GM19397 (cell line): ENCODE measurements at regions not wholly inside any gene's neighbourhood (a gene's known extent, or its start where the extent isn't known, plus 50 kb on each side); places are given as distances from the start of the nearest gene placed in this dataset.
"Not testable (repeated sequence)": the region's sequence is repeated elsewhere in the genome, so short reads cannot be mapped to it uniquely, and the experiment has no call there.

Experiments used
- ATAC-seq: cut with Tn5 transposase; IDR thresholded peaks from one replicate; pipeline ENCODE4 v1.9.1; 2021; ENCODE audit warnings: mild to moderate bottlenecking, moderate library complexity; ENCODE audit not compliant: unreplicated experiment

DNA sequence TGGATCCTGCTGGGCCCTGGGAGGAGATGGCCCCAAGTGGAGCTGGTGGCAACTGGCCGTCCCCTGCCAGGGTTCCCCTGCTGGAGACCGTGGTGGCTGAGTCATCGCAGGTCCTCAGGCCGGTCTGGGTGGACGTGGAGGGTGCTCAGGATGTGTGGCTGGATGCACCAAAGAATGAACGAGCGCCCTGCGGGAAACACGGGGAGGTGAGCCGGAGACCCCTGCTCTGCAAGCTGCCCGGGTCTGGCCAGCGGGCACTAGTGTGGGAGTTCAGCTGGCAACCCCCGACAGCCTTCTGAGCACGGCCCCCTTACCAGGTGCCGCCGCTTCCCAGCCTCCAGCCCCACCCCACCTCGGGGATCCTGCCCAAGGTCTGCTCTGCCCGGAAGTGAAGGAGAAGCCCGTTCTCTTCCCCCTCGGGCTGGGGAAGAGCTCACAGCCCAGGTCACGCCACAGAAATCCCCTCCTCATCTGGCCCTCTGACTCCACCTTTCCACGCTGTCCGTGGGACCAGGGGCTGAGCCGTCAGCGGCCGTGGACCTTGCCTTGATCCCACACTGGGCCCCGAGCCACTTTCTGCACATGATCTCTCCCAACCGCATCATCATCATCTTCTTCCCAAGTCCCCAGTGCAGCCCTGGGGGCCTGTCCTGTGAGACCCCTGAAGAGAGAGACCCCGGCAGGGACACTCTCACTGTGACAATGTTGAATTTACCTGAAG, 165.5 kb downstream of the KIF26A start:
- ATAC-seq: no peak

DNA sequence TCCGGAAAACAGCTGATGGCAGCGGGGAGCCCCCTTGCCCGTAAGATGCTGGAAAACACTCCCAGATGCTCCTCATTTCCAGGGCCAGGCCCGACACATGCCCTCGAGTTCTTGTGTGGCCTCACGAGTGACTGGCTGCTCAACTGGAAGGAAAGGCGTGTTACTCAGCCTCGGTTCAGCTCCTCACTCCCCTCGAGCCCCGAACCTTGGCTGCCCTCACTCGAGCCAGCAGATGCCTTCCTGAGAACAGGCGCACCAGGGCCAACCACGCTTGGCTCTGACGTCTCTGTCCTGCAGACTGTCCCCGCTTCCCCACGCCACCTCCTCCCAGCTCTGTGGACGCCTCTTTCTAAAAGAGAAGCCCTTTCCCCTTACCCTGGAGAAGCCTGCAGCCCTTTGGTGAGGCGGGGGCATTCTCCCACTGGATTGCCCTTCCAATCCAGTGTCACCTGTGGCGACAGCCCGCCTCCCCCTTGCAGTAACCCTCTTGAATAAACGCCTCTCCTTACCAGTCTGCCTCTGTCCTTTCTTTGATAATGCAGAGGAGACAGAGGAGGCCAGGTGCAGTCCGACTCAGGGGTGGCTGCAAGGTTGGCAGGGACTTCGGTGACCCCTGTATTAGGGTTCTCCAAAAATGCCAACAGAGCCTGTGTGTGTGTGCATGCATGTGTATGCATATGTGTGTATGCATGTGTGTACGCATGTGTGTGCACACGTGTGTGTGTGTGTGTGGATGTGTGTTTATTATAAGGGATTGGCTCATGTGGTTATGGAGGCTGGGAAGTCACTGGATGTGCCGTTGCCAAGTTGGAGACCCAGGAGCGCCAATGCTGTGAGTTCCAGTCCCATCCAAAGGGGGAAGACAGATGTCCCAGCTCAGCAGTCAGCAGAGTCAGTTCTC, 166.3 kb downstream of the KIF26A start:
- ATAC-seq: no peak

DNA sequence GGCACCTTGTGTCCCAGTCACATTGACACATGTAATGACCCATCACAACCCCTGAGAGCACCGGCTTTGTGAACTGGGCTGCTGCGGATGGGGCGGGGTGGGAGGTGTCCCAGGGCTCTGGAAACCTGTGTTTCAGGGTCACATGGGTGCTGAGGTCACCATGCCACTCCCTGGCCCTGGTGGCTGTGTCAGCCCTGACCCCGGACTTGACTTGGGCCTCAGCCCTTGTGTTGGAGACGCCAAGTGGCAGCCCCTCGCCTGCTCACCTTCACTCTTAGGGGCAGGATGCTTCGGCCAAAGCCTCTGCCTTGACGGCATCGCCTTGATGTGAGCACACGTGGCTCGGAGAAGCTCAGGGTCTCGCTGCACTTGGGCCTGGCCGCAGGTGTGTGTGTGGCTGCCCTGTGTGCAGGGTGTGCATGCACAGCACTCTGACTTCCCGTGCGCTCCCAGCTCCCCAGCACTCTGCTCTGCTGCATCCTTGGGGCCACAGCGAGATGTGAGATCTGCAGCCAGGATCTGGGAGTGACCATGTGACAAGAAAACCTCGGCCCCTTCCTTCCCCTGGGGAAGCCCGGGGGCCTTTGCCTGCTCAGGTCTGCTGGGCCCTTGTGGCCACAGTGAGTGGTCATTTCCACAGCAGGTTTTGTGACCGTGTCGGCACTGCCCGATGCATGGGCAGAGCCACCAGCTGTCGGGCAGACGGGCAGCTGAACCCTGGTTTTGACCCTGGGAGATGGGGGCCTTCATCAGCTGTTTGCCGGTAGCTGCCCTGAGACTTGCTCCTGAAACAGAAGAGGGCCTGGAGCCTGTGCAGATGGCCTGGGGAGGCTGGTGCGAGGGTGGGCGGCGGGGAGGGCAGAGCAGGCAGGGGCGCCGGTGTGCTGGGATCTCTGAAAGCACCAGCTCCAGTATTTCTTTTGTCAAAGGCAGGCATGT, 167.4 kb downstream of the KIF26A start:
- no peak for ATAC-seq

DNA sequence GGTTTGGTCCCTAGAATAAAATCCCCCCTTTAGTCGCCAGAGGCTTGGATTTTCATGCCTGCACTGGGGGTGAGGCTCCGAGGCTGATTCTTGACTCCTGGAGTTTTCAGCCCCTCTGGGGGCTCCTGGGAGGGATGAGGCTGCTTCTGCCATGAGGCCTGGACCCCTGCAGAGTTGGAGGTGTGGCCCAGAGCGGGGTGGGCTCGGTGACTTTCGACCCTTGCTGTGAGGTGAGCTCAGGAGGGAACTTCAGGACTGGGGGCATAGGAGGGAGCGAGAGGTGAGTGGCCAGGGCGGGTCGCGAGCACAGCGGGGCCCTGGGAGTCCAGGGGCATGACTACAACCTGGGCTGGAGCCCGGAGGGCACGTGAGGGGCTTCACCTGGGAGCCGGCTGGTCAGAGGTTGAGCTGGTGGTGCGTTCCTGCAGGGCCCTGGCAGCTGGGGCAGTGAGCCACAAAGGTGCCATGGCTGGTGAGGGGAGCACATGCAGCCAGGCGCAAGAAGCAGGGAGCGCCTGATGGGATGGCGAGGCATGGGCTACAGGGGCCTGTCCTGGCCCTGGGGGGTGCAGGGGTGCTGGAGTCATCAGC, 168.2 kb downstream of the KIF26A start:
- no peak for ATAC-seq

DNA sequence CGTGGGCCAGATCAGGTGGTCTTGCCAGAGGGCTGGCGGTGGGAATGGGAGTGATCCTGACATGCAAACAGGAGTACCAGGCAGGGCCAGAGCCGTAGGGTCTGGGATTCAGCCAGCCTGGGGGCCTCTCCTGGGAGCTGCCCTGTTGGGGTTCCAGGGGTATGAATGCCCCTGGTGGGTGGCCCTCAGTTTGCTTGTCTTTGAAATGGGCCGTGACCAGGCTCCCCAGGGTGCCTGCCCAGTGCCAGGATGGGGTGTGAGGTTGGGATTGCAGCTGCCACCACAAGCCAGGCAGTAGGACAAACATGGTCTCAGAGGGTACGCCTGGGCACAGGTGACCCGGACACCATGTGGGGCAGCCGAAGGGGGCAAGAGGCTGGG, 168.8 kb downstream of the KIF26A start:
- no peak for ATAC-seq

DNA sequence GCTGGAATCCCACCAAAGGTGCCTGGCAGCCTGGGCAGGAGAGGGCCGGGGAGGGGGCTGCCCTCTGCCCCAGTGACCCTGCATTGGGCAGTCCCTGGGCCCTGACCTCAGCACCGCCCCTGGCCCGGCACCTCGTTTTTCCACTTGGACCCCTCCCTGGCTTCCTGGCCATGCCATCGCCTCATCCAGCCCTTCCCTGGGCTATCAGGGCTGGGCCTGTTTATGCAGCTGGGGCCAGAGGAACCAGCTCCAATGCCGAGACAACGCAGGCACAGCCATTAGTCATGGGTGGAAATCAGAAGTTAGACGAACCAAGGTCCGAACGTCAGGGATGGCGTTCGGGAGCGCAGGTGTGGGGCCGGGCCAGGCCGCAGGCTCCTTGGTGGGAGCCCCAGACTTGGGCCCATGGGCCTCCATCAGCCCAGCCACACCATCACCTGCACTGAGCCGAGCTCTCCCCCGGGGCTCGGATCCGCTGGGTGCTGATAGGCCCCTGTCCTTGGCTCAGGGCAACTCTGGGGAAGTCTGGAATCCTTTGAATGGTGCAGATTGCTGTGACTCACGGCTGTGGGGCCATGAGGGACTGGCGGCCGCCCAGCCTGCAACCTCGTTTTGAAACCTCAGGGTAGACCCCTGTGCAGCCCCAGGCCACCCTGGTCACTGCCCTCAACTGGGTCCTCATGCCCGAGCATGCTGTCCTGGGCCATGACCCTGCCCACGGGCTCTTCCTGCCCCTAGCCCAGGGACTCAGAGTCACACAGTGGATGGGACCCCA, 169.4 kb downstream of the KIF26A start:
- ATAC-seq: no peak

DNA sequence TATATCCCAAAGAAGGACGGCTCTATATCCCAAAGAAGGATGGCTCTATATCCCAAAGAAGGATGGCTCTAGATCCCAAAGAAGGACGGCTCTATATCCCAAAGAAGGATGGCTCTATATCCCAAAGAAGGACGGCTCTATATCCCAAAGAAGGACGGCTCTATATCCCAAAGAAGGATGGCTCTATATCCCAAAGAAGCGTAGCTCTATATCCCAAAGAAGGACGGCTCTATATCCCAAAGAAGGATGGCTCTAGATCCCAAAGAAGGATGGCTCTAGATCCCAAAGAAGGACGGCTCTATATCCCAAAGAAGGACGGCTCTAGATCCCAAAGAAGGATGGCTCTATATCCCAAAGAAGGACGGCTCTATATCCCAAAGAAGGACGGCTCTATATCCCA, 170.1 kb downstream of the KIF26A start:
- ATAC-seq: not testable (repeated sequence)

DNA sequence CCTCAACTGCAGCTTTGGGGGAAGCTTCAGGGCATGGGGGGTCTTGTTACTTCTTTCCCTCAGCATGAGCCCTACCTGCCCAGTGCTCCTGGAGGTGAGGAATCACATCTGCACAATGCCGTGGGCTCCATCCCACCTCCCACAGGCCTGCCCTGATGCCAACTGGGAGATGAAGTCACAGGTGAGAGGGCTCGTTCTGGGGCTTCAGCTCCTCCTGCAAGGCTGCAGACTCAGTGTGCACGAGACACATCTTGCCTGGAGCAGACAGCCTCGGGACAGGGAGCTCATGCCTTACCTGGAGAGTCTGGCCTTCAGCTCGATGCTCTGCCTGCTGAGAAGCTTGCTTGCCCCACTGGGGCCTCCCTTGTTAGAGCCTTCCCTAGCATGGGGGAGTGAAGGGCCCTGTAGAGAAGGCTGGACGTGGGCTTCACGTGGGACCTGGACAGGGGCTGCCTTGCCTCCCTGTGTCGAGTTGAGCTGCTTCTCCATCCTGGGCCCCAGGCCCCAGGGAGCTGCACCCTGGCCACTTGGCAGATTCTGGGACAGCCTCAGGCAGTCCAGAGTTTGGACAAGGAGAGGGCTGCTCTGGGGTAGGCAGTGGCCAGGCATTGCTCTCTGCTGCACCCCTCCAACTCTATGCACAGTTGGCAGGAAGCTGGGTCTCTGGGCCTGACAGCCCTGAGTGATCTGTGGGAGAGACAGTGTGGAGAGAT, 171.4 kb downstream of the KIF26A start:
- no peak for ATAC-seq

DNA sequence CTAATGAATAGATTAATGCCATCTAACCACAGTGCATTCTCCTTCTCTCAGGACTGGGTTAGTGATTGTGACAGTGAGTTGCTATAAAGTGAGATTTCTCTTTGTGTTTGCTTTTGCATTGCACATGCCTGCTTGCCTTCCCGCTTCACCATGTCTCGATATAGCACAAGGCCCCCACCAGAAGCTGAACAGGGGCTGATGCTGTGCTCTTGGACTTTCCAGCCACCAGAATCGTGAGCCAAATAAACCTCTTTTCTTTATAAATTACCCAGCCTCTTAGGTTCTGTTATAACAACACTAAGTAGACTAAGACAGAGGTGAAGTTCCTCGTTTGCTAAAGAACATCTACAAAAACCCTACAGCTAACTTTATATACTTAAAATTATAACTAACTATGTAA, 173.0 kb downstream of the KIF26A start:
- no peak for ATAC-seq

DNA sequence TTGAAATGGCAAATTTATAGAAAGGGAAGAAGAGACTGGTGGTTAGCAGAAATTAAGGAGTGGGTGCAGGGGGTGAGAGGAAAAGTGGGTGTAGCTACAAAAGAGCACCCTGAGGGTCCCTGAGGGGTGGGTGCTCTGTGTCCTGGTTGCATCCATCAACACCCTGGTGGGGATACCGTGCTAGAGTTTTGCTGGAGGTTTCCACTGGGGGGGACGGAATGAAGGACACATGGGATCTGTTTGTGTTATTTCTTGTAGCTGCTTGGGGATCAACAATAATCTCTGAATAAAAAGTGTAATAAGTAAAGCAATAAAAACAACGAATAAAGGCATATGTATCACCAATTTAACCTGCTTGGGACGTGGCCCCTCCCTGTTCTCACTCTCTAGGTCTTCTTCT, 175.3 kb downstream of the KIF26A start:
- ATAC-seq: no peak

DNA sequence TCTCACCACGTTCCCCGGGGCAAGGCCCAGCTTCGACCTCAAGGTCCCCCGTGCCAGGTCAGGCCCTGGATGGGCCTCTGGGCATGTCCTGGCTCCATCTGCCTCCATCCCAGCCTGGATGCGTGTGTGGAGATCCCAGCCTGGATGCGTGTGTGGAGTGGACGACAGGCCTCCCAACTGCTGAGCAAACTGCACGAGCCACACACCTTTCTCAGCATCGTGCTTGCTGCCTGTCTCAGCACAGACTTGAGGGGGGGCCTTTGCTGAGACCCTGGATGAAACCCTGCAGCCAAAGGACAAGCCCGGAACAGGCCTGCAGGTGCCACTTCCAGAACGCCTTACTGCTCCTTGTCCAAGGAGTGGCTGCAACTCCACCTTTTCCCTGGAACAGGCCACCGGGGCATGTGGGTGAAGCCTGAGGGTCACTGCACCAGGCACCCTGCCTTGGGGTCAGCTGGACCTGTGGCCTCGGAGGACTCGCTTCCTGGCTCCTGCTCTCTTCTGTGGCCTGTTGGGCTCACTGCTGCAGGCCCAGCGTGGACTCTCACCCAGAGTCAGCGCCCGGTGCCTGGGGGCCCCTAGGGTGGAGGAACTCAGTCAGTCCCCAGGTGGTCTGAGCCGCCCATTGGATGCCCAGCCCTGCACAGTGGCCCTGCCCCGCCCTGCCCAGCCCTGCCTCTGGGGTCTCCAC, 176.0 kb downstream of the KIF26A start:
- no peak for ATAC-seq

DNA sequence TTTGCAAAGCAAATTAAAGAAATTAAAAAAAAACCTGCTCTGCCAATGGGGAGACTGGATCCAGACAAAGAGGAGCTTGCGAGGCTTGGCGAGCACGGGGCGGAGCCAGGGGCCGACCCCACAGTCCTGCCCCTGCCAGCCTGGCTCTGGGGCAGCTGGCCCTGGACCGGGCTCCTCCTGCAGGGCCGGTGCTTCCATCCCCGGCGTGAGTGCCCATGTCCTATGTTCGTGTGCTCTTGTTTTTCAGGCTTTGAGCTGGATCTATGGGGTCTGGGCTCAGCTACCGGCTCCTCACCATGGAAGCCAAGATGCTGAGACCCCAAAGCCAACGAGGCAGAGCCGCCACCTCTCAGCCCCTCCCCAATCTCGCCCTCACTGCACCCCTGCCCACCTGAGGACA, 176.8 kb downstream of the KIF26A start:
- ATAC-seq: no peak

DNA sequence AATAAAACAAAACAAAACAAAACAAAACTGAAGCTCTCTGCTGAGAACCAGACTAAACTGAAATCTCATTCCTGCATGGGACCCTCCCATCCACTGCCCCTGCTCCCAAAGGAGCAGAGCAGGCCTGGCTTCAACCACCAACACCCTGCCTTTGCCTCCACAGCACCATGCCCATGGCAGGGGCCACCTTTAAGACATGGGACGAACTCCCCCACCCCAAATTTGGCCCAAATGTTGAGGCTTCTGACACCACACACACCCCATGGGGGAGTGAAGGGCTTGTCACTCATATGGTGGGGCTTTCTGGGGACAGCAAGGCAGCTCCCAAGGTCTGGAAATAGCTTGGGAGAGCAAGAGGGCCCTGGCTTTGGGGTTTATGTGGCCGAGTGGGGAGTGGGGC, 177.2 kb downstream of the KIF26A start:
- no peak for ATAC-seq

DNA sequence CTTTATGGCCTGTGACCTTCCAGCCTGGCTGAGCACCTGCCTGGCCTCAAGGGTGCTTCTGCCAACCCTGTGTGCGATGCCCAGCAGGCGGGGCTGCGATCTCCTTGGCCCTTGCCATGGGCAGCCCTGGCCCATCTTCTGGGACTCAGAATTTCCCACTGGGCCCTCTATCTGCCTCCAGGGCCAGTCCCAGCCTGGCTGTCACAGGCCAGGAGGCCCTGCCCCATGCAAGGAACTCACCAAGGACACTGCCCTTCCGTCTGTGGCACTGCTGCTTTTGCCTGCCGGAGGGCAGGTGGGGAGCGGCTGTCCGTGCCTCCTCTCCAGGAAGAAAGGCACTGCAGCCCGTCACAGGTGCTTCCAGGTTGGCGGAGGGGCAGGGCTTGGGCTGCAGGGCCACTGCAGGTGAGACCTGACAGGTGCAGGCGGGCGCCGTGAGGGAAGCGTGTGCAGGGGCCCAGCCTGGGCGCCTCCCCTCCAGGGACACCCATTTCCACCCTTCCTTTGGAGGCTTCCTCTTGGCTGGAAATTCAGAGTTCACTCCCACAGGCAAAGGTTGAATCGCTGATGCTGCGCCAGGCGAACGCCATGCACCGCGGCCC, 177.8 kb downstream of the KIF26A start:
- no peak for ATAC-seq

DNA sequence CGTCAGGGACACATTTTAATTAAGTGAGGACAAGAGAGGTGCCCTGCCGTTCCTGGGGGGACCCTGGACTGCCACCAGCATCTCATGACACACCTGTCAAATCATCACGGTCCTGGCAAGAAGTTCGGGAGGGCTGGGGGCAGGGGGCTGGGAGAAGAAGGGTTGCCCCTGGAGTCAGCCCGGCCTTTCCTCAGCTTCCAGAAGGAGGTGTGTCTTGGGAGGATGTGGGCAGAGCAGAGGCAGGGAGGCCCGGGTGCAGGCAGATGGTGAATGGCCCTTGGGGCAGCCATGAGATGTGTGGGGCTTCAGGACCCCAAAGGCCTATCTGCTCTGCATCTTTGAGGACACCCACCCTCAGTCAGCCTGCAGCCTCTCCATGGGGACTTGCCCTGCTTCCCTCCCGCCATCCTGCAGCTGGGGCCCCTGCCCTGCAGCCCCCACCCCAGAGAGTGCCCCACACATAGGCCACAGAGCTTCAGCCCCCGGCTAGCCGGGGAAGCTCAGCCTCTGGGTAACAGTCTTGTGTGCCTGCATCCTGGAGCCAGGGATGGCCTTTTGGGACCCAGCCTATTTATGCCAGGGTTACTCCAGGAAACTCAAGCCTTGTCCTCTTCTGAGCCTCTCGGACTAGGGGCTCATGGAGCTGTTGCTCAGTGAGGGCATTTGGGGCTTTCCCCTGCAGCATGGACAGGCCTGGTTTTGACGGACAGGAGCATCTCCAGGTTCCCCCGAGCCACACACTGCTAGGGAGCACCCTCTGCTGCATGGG, 178.5 kb downstream of the KIF26A start:
- no peak for ATAC-seq

DNA sequence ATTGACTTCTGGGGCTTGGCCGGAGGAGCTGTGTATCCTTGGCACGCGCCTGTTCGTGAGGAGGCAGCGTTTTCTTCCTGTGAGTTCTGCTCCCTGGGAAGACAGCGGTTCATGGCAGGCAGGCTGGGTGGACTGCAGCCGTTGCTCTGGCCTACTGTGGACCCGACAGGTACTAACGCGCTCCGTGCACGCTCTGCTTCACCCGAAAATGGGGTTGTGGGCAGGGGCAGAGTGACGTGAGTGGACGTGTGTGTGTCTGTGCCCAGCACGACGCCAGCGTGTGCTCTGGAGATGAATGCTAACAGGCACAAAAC, 179.1 kb downstream of the KIF26A start:
- ATAC-seq: no peak

DNA sequence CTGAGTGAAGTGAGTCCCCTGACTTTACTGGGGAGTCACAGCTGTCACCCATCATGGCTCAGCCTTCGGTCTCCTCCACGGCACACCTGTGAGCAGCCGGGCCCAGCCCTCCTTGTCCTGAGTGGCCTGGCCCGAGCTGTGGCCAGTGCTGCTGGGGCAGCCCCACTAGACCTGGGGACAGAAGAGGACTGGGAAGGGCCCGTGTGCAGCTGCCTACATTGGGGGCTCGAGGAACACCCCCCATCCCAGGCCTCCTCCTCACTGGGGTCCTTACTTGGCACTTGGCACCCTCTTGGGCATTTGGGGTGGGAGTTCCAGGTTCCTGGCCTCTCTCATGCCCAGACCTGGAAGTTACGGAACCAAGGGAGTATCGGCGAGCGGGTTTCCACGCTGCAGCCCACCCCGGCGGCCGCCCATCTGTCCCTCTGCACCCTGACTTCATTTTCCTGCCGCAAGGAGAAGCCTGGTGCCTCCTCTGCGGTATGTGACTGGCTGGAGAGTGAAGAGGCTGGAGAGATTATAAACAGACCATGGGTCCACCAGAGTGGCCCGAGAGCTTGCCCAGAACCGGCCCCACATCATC, 179.7 kb downstream of the KIF26A start:
- no peak for ATAC-seq
